ENCODE measurements at regions not wholly inside any gene's neighbourhood (a gene's known extent, or its start where the extent isn't known, plus 50 kb on each side); places are given as distances from the start of the nearest gene placed in this dataset.

- TF ChIP-seq, protein P1, sequence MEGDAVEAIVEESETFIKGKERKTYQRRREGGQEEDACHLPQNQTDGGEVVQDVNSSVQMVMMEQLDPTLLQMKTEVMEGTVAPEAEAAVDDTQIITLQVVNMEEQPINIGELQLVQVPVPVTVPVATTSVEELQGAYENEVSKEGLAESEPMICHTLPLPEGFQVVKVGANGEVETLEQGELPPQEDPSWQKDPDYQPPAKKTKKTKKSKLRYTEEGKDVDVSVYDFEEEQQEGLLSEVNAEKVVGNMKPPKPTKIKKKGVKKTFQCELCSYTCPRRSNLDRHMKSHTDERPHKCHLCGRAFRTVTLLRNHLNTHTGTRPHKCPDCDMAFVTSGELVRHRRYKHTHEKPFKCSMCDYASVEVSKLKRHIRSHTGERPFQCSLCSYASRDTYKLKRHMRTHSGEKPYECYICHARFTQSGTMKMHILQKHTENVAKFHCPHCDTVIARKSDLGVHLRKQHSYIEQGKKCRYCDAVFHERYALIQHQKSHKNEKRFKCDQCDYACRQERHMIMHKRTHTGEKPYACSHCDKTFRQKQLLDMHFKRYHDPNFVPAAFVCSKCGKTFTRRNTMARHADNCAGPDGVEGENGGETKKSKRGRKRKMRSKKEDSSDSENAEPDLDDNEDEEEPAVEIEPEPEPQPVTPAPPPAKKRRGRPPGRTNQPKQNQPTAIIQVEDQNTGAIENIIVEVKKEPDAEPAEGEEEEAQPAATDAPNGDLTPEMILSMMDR (conservative IDR thresholded peaks at IDR 0.05; ENCODE audit: low read depth, low read length) = no peak
- no peak for TF ChIP-seq EZH2 (IDR thresholded peaks at IDR 0.05; ENCODE audit: borderline replicate concordance, low read depth, low read length, poor library complexity, severe bottlenecking)
Observed at GRCh38 chr4:179467878-179468277, 2025.6 kb upstream of the AGA start.
